D341Med (cell line): ENCODE measurements at regions not wholly inside any gene's neighbourhood (a gene's known extent, or its start where the extent isn't known, plus 50 kb on each side); places are given as distances from the start of the nearest gene placed in this dataset.

ENCODE experiments used
- DNase-seq: peaks from one replicate; pipeline ENCODE4 v3.0.0; 2012; ENCODE audit warnings: low spot score

- DNase-seq = no peak
These were observed 291.4 kb downstream of the TLE4 start for GRCh38 chr9:79862921-79863890.

GRCh38 chr9:79858508-79858907, 286.7 kb downstream of the TLE4 start:
- DNase-seq = no peak

- no peak for DNase-seq
These were observed 285.4 kb downstream of the TLE4 start for GRCh38 chr9:79857188-79857587.

GRCh38 chr9:79847074-79847473, 275.3 kb downstream of the TLE4 start:
- DNase-seq = no peak

GRCh38 chr9:79829566-79830302, 258.0 kb downstream of the TLE4 start:
- no peak for DNase-seq

GRCh38 chr9:79824265-79824664, 252.5 kb downstream of the TLE4 start:
- DNase-seq = no peak

GRCh38 chr9:79817438-79818004, 245.8 kb downstream of the TLE4 start:
- DNase-seq = no peak

GRCh38 chr9:79813258-79813638, 241.5 kb downstream of the TLE4 start:
- DNase-seq = no peak

GRCh38 chr9:79812507-79813257, 240.9 kb downstream of the TLE4 start:
- no peak for DNase-seq

- no peak for DNase-seq
These were observed 240.3 kb downstream of the TLE4 start for GRCh38 chr9:79812099-79812498.

GRCh38 chr9:79809931-79810330, 238.2 kb downstream of the TLE4 start:
- no peak for DNase-seq

GRCh38 chr9:79809316-79809876, 237.6 kb downstream of the TLE4 start:
- no peak for DNase-seq

GRCh38 chr9:79807971-79808370, 236.2 kb downstream of the TLE4 start:
- DNase-seq = peak; percentile 45

GRCh38 chr9:79806086-79806485, 234.3 kb downstream of the TLE4 start:
- no peak for DNase-seq

- no peak for DNase-seq
These were observed 229.7 kb downstream of the TLE4 start for GRCh38 chr9:79801459-79801858.

- DNase-seq = no peak
These were observed 228.8 kb downstream of the TLE4 start for GRCh38 chr9:79800578-79800977.

- DNase-seq = no peak
These were observed 228.0 kb downstream of the TLE4 start for GRCh38 chr9:79799691-79800335.

- no peak for DNase-seq
These were observed 226.7 kb downstream of the TLE4 start for GRCh38 chr9:79798450-79798849.

GRCh38 chr9:79796411-79796810, 224.6 kb downstream of the TLE4 start:
- no peak for DNase-seq

GRCh38 chr9:79788662-79789061, 216.9 kb downstream of the TLE4 start:
- DNase-seq = no peak

- no peak for DNase-seq
These were observed 209.5 kb downstream of the TLE4 start for GRCh38 chr9:79781263-79781662.
